IMR-90 (cell line): ENCODE measurements at regions not wholly inside any gene's neighbourhood (a gene's known extent, or its start where the extent isn't known, plus 50 kb on each side); places are given as distances from the start of the nearest gene placed in this dataset.

ENCODE experiments used
- ATAC-seq: fragments of 200-7000 bp; cut with Tn5 transposase; 2 replicates; pipeline ENCODE4 v1.9.1; 2020; ENCODE audit warnings: low read depth, mild to moderate bottlenecking, moderate library complexity
- BruUV-seq: library from RNA; stranded (reverse); fragments of 400-500 nt; replicated peaks from 2 replicates; lab custom pipeline; 2021; lab: Mats Ljungman, UMichigan
- CTCF ChIA-PET: fragments of 300-600 bp; formaldehyde crosslinking; extraction: SDS; loops from one replicate; lab custom pipeline; 2021; ENCODE audit warnings: antibody characterized with exemption; lab: Yijun Ruan, JAX
- POLR2A ChIA-PET: fragments of 300-600 bp; sonication (Branson Sonifier 250); formaldehyde crosslinking; loops from one replicate; lab custom pipeline; 2022; ENCODE audit warnings: antibody characterized with exemption; ENCODE audit not compliant: unreplicated experiment; lab: Charles Lee
- DNase-seq: peaks from one replicate; pipeline ENCODE4 v3.0.0; 2013
- H2AFZ ChIP-seq: replicated peaks from 2 replicates; pipeline ENCODE3; 2013; ENCODE audit warnings: low read length, mild to moderate bottlenecking; ENCODE audit not compliant: poor library complexity
- H2AK5ac ChIP-seq: 2 replicates; pipeline ENCODE4 v1.6.1; 2013; ENCODE audit warnings: low read depth, low read length, inconsistent platforms
- H2AK9ac ChIP-seq: replicated peaks from 2 replicates; pipeline ENCODE3; 2013; ENCODE audit warnings: mild to moderate bottlenecking, low read depth, low read length, moderate library complexity; ENCODE audit not compliant: poor library complexity
- H2BK120ac ChIP-seq: 2 replicates; pipeline ENCODE4 v1.6.1; 2013; ENCODE audit warnings: low read depth, low read length, inconsistent platforms
- H2BK15ac ChIP-seq: 3 replicates; pipeline ENCODE4 v1.6.1; 2013; ENCODE audit warnings: low read depth, low read length, inconsistent platforms
- H2BK20ac ChIP-seq: 2 replicates; pipeline ENCODE4 v1.6.1; 2013; ENCODE audit warnings: low read depth, mild to moderate bottlenecking, inconsistent platforms, low read length, moderate library complexity
- H2BK5ac ChIP-seq: 2 replicates; pipeline ENCODE4 v1.6.1; 2013; ENCODE audit warnings: mild to moderate bottlenecking, low read depth, low read length, inconsistent platforms; ENCODE audit not compliant: poor library complexity, severe bottlenecking
- H3K14ac ChIP-seq: replicated peaks from 2 replicates; pipeline ENCODE4 v1.6.1; 2013; ENCODE audit warnings: low read depth, low read length, inconsistent platforms
- H3K18ac ChIP-seq: 2 replicates; pipeline ENCODE4 v1.6.1; 2013; ENCODE audit warnings: low read depth, low read length, control low read depth
- H3K23ac ChIP-seq: 2 replicates; pipeline ENCODE4 v1.6.1; 2013; ENCODE audit warnings: low read depth, low read length, inconsistent platforms
- H3K27ac ChIP-seq: 2 replicates; pipeline ENCODE4 v1.5.1; 2013; ENCODE audit warnings: mild to moderate bottlenecking, control low read depth, low read length; ENCODE audit not compliant: insufficient read depth
- H3K27me3 ChIP-seq: 2 replicates; pipeline ENCODE4 v1.6.1; 2013; ENCODE audit warnings: low read length; ENCODE audit not compliant: control insufficient read depth, insufficient read depth
- H3K36me3 ChIP-seq: 2 replicates; pipeline ENCODE4 v1.6.1; 2013; ENCODE audit warnings: low read length, mixed read lengths; ENCODE audit not compliant: control insufficient read depth, insufficient read depth
- H3K4ac ChIP-seq: 2 replicates; pipeline ENCODE4 v1.6.1; 2013; ENCODE audit warnings: low read depth, low read length, inconsistent platforms
- H3K4me1 ChIP-seq: 2 replicates; pipeline ENCODE4 v1.6.1; 2013; ENCODE audit warnings: low read length, mixed read lengths; ENCODE audit not compliant: control insufficient read depth, insufficient read depth
- H3K4me2 ChIP-seq: 2 replicates; pipeline ENCODE4 v1.6.1; 2013; ENCODE audit warnings: low read depth, mild to moderate bottlenecking, control low read depth, low read length, moderate library complexity
- H3K4me3 ChIP-seq: 2 replicates; pipeline ENCODE4 v1.5.1; 2013; ENCODE audit warnings: low read depth, mild to moderate bottlenecking, control low read depth, low read length, moderate library complexity; ENCODE audit not compliant: insufficient read depth
- H3K56ac ChIP-seq: 2 replicates; pipeline ENCODE4 v1.6.1; 2013; ENCODE audit warnings: low read length, inconsistent platforms; ENCODE audit not compliant: insufficient read depth; ENCODE audit errors: extremely low read depth
- H3K79me1 ChIP-seq, 2 experiments: 2 replicates each; pipeline ENCODE4 v1.6.1; 2013; ENCODE audit warnings: low read length in 2 of 2, inconsistent platforms in 1 of 2, low read depth in 1 of 2
- H3K9ac ChIP-seq: 2 replicates; pipeline ENCODE4 v1.6.1; 2013; ENCODE audit warnings: low read depth, low read length, control low read depth
- H3K9me1 ChIP-seq: 2 replicates; pipeline ENCODE4 v1.6.1; 2013; ENCODE audit warnings: low read length, inconsistent platforms; ENCODE audit not compliant: insufficient read depth
- H3K9me3 ChIP-seq: 2 replicates; pipeline ENCODE4 v1.6.1; 2013; ENCODE audit warnings: low read length; ENCODE audit not compliant: control insufficient read depth, insufficient read depth
- H4K20me1 ChIP-seq: 2 replicates; pipeline ENCODE4 v1.6.1; 2013; ENCODE audit warnings: low read length, inconsistent platforms; ENCODE audit not compliant: insufficient read depth
- H4K5ac ChIP-seq: 2 replicates; pipeline ENCODE4 v1.6.1; 2013; ENCODE audit warnings: mild to moderate bottlenecking, low read depth, low read length, control low read depth
- H4K8ac ChIP-seq, 2 experiments: 2 replicates each; pipeline ENCODE4 v1.6.1; 2013; ENCODE audit warnings: low read depth in 2 of 2, low read length in 2 of 2, control low read depth in 1 of 2, inconsistent platforms in 1 of 2
- H4K91ac ChIP-seq: 2 replicates; pipeline ENCODE4 v1.6.1; 2013; ENCODE audit warnings: low read depth, low read length, inconsistent platforms; ENCODE audit not compliant: insufficient read depth
- BHLHE40 ChIP-seq: fragments of 150-350 bp; IDR thresholded peaks from 2 replicates; pipeline ENCODE4 v1.6.1; 2016; ENCODE audit warnings: mild to moderate bottlenecking, low read depth, low read length
- CHD1 ChIP-seq: IDR thresholded peaks from 2 replicates; pipeline ENCODE4 v1.6.1; 2012; ENCODE audit warnings: low read depth, low read length, improper control_type of control experiment
- CTCF ChIP-seq: conservative IDR thresholded peaks from 2 replicates; pipeline ENCODE4 v1.5.1; 2012; ENCODE audit warnings: mild to moderate bottlenecking, low read depth, low read length, improper control_type of control experiment
- MAFK ChIP-seq: IDR thresholded peaks from 2 replicates; pipeline ENCODE4 v1.6.1; 2012; ENCODE audit warnings: low read depth, low read length, improper control_type of control experiment
- MAZ ChIP-seq: IDR thresholded peaks from 2 replicates; pipeline ENCODE4 v1.6.1; 2012; ENCODE audit warnings: low read depth, mild to moderate bottlenecking, low read length, improper control_type of control experiment, moderate library complexity, borderline replicate concordance
- MXI1 ChIP-seq: IDR thresholded peaks from 2 replicates; pipeline ENCODE4 v1.6.1; 2012; ENCODE audit warnings: low read depth, mild to moderate bottlenecking, low read length, moderate library complexity, borderline replicate concordance
- NFE2L2 ChIP-seq: fragments of 150-350 bp; IDR thresholded peaks from 2 replicates; pipeline ENCODE4 v1.6.1; 2016; ENCODE audit warnings: low read depth, mild to moderate bottlenecking, low read length
- POLR2A ChIP-seq: IDR thresholded peaks from 2 replicates; pipeline ENCODE4 v1.6.1; 2012; ENCODE audit warnings: mild to moderate bottlenecking, low read depth, low read length
- RAD21 ChIP-seq: IDR thresholded peaks from 2 replicates; pipeline ENCODE4 v1.6.1; 2012; ENCODE audit warnings: low read length, improper control_type of control experiment
- RCOR1 ChIP-seq: IDR thresholded peaks from 2 replicates; pipeline ENCODE4 v1.6.1; 2012; ENCODE audit warnings: mild to moderate bottlenecking, low read length, improper control_type of control experiment; ENCODE audit not compliant: insufficient replicate concordance
- SMC3 ChIP-seq: fragments of 150-350 bp; IDR thresholded peaks from 2 replicates; pipeline ENCODE4 v1.6.1; 2016; ENCODE audit warnings: low read depth, mild to moderate bottlenecking, antibody characterized with exemption, low read length, moderate library complexity
- USF2 ChIP-seq: fragments of 150-350 bp; IDR thresholded peaks from 2 replicates; pipeline ENCODE4 v1.6.1; 2017; ENCODE audit warnings: mild to moderate bottlenecking, antibody characterized with exemption, low read length, low read depth
- dilution Hi-C: fragments of 300-500 bp; cut with HindIII; formaldehyde crosslinking; loops from one replicate; pipeline ENCODE4 v1.14.3; 2018; ENCODE audit warnings: low sequenced_read_pairs; ENCODE audit not compliant: unreplicated experiment
- in situ Hi-C: fragments of 300-500 bp; cut with MboI; formaldehyde crosslinking; loops from 3 replicates; pipeline ENCODE4 v1.14.3; 2019; ENCODE audit warnings: low sequenced_read_pairs, inconsistent platforms, mixed read lengths
- intact Hi-C: fragments of 100-400 bp; cut with micrococcal nuclease; formaldehyde crosslinking; loops from 2 replicates; pipeline ENCODE4 v1.10.0; 2022

- H3K27ac ChIP-seq = no peak overlapping the region
- H4K5ac ChIP-seq = no peak overlapping the region
- peaks cover 4% of the 10 kb centered on the region; the same call in 1 of the 2 replicates for H3K9me3 ChIP-seq
- no peaks in the 10 kb centered on the region for H3K4me1 ChIP-seq
- no TSS peak for BruUV-seq
- H2AK9ac ChIP-seq = no peak overlapping the region
- H3K79me1 ChIP-seq = no peaks in the 10 kb centered on the region
- TF ChIP-seq MXI1 (no peak), NFE2L2 (no peak), SMC3 (no peak), CHD1 (no peak), BHLHE40 (no peak), RAD21 (no peak), MAZ (no peak), USF2 (no peak), POLR2A (no peak), MAFK (no peak), RCOR1 (no peak), CTCF (no peak)
- H3K9me1 ChIP-seq = no peaks in the 10 kb centered on the region
- no peak for ATAC-seq
- H2BK20ac ChIP-seq = no peak overlapping the region
- H4K8ac ChIP-seq = no peak overlapping the region
- H4K91ac ChIP-seq = no peak overlapping the region
- dilution Hi-C loops = no loop called here
- in situ Hi-C loops = no loop called here
- no peaks in the 10 kb centered on the region for H3K27me3 ChIP-seq
- DNase-seq = no peak
- CTCF ChIA-PET = no interaction called here
- no peaks in the 10 kb centered on the region for H4K20me1 ChIP-seq
- H3K18ac ChIP-seq = no peak overlapping the region
- POLR2A ChIA-PET = no interaction called here
- no peak overlapping the region for H3K14ac ChIP-seq
- H2AFZ ChIP-seq = no peak overlapping the region
- no peak overlapping the region for H3K4me3 ChIP-seq
- H3K4ac ChIP-seq = no peak overlapping the region
- no peak overlapping the region for H2BK5ac ChIP-seq
- H3K23ac ChIP-seq = no peak overlapping the region
- no peak overlapping the region for H3K9ac ChIP-seq
- intact Hi-C loops = no loop called here
- H3K56ac ChIP-seq = no peak overlapping the region
- no peaks in the 10 kb centered on the region for H3K36me3 ChIP-seq
- H2BK120ac ChIP-seq = no peak overlapping the region
- no peak overlapping the region for H2BK15ac ChIP-seq
- no peak overlapping the region for H3K4me2 ChIP-seq
- H2AK5ac ChIP-seq = no peak overlapping the region
Observed at GRCh38 chr10:65367706-65368105, 1558.1 kb upstream of the LRRTM3 start.
